ENCODE measurements at regions not wholly inside any gene's neighbourhood (a gene's known extent, or its start where the extent isn't known, plus 50 kb on each side); places are given as distances from the start of the nearest gene placed in this dataset.

GRCh38 chr9:20291201-20291600, 331.1 kb downstream of the MLLT3 start:
- TF ChIP-seq ZNF274 (IDR thresholded peaks at IDR 0.05; ENCODE audit: low read depth, low read length) = no peak
- TF ChIP-seq SUZ12 (IDR thresholded peaks at IDR 0.05; ENCODE audit: extremely low read depth, insufficient read depth, insufficient read length) = no peak
